Colonic mucosa (tissue), 4 donors: ENCODE measurements at regions not wholly inside any gene's neighbourhood (a gene's known extent, or its start where the extent isn't known, plus 50 kb on each side); places are given as distances from the start of the nearest gene placed in this dataset.

Source experiments
- DNase-seq: peaks from one replicate; pipeline ENCODE4 v3.0.0-alpha.2; 2020
- H3K27ac ChIP-seq: fragments of 200-600 bp; one replicate; pipeline ENCODE4 v1.8.0; 2021
- H3K27me3 ChIP-seq: fragments of 200-600 bp; one replicate; pipeline ENCODE4 v1.8.0; 2021
- H3K36me3 ChIP-seq: fragments of 200-600 bp; one replicate; pipeline ENCODE4 v1.8.0; 2021
- H3K4me1 ChIP-seq: fragments of 200-600 bp; one replicate; pipeline ENCODE4 v1.8.0; 2021; ENCODE audit warnings: mild to moderate bottlenecking
- H3K4me3 ChIP-seq: fragments of 200-600 bp; one replicate; pipeline ENCODE4 v1.8.0; 2021
- H3K9ac ChIP-seq, 2 donors: one replicate each; pipeline ENCODE4 v1.7.0; 2013; ENCODE audit warnings: control low read depth in 2 of 2, low read depth in 2 of 2, low read length in 2 of 2
- H3K9me3 ChIP-seq: fragments of 200-600 bp; one replicate; pipeline ENCODE4 v1.8.0; 2021
- CTCF ChIP-seq: fragments of 200-600 bp; IDR thresholded peaks from one replicate; pipeline ENCODE4 v1.8.0; 2022; ENCODE audit warnings: antibody characterized with exemption, mild to moderate bottlenecking
- intact Hi-C: fragments of 100-400 bp; cut with DNase I; formaldehyde crosslinking; loops from one replicate; pipeline ENCODE4 v1.14.1; 2022
- donor health status: healthy.
- donor health status: DM: no; HTN: no; CAD: no.
- donor health status: DM: no; HTN: no; CAD: no.

- Histone ChIP-seq H3K36me3 (no peaks in the 10 kb centered on the region), H3K27me3 (no peaks in the 10 kb centered on the region), H3K4me1 (peaks cover 8% of the 10 kb centered on the region), H3K4me3 (no peak overlapping the region), H3K9ac (no peak overlapping the region), H3K9me3 (no peaks in the 10 kb centered on the region), H3K27ac (no peak overlapping the region)
- intact Hi-C loops = no loop called here
- TF ChIP-seq CTCF = no peak
- DNase-seq = no peak
Measured at GRCh38 chr6:156717542-156717941, 59.6 kb upstream of the ARID1B start.

GRCh38 chr6:156715839-156716238 lies 61.3 kb upstream of the ARID1B start:
- Histone ChIP-seq H3K36me3 (no peaks in the 10 kb centered on the region), H3K9ac (no peak overlapping the region), H3K9me3 (no peaks in the 10 kb centered on the region), H3K27me3 (no peaks in the 10 kb centered on the region), H3K4me1 (peaks cover 7% of the 10 kb centered on the region), H3K27ac (no peak overlapping the region), H3K4me3 (no peak overlapping the region)
- DNase-seq = no peak
- intact Hi-C loops = no loop called here
- TF ChIP-seq CTCF = no peak

- H3K27me3 ChIP-seq = no peaks in the 10 kb centered on the region
- H3K36me3 ChIP-seq = no peaks in the 10 kb centered on the region
- H3K9me3 ChIP-seq = no peaks in the 10 kb centered on the region
- DNase-seq = no peak
- intact Hi-C loops = no loop called here
- no peaks in the 10 kb centered on the region for H3K4me1 ChIP-seq
- H3K27ac ChIP-seq = no peak overlapping the region
- TF ChIP-seq CTCF = no peak
- H3K9ac ChIP-seq = no peak overlapping the region
- no peak overlapping the region for H3K4me3 ChIP-seq
Measured at GRCh38 chr6:156713548-156713947, 63.6 kb upstream of the ARID1B start.

- H3K9ac ChIP-seq = no peak overlapping the region
- H3K27me3 ChIP-seq = no peaks in the 10 kb centered on the region
- intact Hi-C loops = no loop called here
- H3K9me3 ChIP-seq = no peaks in the 10 kb centered on the region
- no peaks in the 10 kb centered on the region for H3K36me3 ChIP-seq
- no peaks in the 10 kb centered on the region for H3K4me1 ChIP-seq
- no peak for TF ChIP-seq CTCF
- H3K27ac ChIP-seq = no peak overlapping the region
- no peak for DNase-seq
- no peak overlapping the region for H3K4me3 ChIP-seq
Measured at GRCh38 chr6:156710479-156710878, 66.7 kb upstream of the ARID1B start.

GRCh38 chr6:156707818-156708217 lies 69.4 kb upstream of the ARID1B start:
- Histone ChIP-seq H3K9me3 (no peaks in the 10 kb centered on the region), H3K9ac (no peak overlapping the region), H3K4me3 (no peak overlapping the region), H3K4me1 (no peaks in the 10 kb centered on the region), H3K27ac (no peak overlapping the region), H3K27me3 (no peaks in the 10 kb centered on the region), H3K36me3 (no peaks in the 10 kb centered on the region)
- TF ChIP-seq CTCF = no peak
- intact Hi-C loops = no loop called here
- DNase-seq = no peak

GRCh38 chr6:156703719-156704118 lies 73.5 kb upstream of the ARID1B start:
- Histone ChIP-seq H3K27me3 (no peaks in the 10 kb centered on the region), H3K27ac (no peak overlapping the region), H3K36me3 (no peaks in the 10 kb centered on the region), H3K9ac (no peak overlapping the region), H3K4me1 (no peaks in the 10 kb centered on the region), H3K4me3 (no peak overlapping the region), H3K9me3 (no peaks in the 10 kb centered on the region)
- no peak for TF ChIP-seq CTCF
- intact Hi-C loops = no loop called here
- no peak for DNase-seq
